Astrocyte of the spinal cord (primary cell): ENCODE measurements at regions not wholly inside any gene's neighbourhood (a gene's known extent, or its start where the extent isn't known, plus 50 kb on each side); places are given as distances from the start of the nearest gene placed in this dataset.
A peak's percentile ranks its signal among the peaks of the same experiment; 100 is the strongest.

Source experiments
- DNase-seq: peaks from one replicate; pipeline ENCODE4 v3.0.0; 2011; ENCODE audit warnings: low read depth, low spot score
- H3K4me3 ChIP-seq: 2 replicates; pipeline ENCODE4 v1.5.1; 2011; ENCODE audit warnings: low read depth, mild to moderate bottlenecking, low read length, moderate library complexity
- CTCF ChIP-seq: IDR thresholded peaks from 2 replicates; pipeline ENCODE4 v1.5.1; 2012; ENCODE audit warnings: low read depth, mild to moderate bottlenecking, low read length, inconsistent platforms
- in situ Hi-C: cut with HindIII; loops from 2 replicates; pipeline ENCODE4 v1.10.0; 2017; ENCODE audit warnings: low sequenced_read_pairs

GRCh38 chr9:21684831-21685362 is 117.5 kb upstream of the MTAP start:
- in situ Hi-C loops: no loop called here
- DNase-seq: peak; percentile 95
- no peak overlapping the region for H3K4me3 ChIP-seq
- TF ChIP-seq CTCF: no peak

- no peak for TF ChIP-seq CTCF
- peak; percentile 48 for DNase-seq
- in situ Hi-C loops: no loop called here
- no peak overlapping the region for H3K4me3 ChIP-seq
These were observed 116.9 kb upstream of the MTAP start for GRCh38 chr9:21685502-21685901.

- DNase-seq: peak; percentile 33
- TF ChIP-seq CTCF: no peak
- no peak overlapping the region for H3K4me3 ChIP-seq
- in situ Hi-C loops: no loop called here
These were observed 115.7 kb upstream of the MTAP start for GRCh38 chr9:21686738-21687137.

GRCh38 chr9:21687351-21687750 is 115.1 kb upstream of the MTAP start:
- DNase-seq: no peak
- in situ Hi-C loops: no loop called here
- TF ChIP-seq CTCF: no peak

GRCh38 chr9:21688108-21689102 is 114.0 kb upstream of the MTAP start:
- in situ Hi-C loops: no loop called here
- H3K4me3 ChIP-seq: peak overlapping the region; percentile 16
- no peak for TF ChIP-seq CTCF
- DNase-seq: peak; percentile 93

More at GRCh38 chr9:21687351-21687750, 115.1 kb upstream of the MTAP start:
- H3K4me3 ChIP-seq: no peak overlapping the region

GRCh38 chr9:21689854-21690253 is 112.6 kb upstream of the MTAP start:
- no peak for TF ChIP-seq CTCF
- peak; percentile 7 for DNase-seq
- in situ Hi-C loops: no loop called here
- H3K4me3 ChIP-seq: no peak overlapping the region
